ENCODE measurements at regions not wholly inside any gene's neighbourhood (a gene's known extent, or its start where the extent isn't known, plus 50 kb on each side); places are given as distances from the start of the nearest gene placed in this dataset.

- no peak for DNase-seq (ENCODE audit: low spot score)
- no peak for TF ChIP-seq CTCF (IDR thresholded peaks at IDR 0.05; ENCODE audit: extremely low read depth, missing control alignments)
Measured at GRCh38 chr2:78020491-78020890, 498.3 kb upstream of the LRRTM4 start.

GRCh38 chr2:78023356-78023755 is 501.2 kb upstream of the LRRTM4 start:
- DNase-seq (ENCODE audit: low spot score) = no peak
- TF ChIP-seq CTCF (IDR thresholded peaks at IDR 0.05; ENCODE audit: extremely low read depth, missing control alignments) = no peak

- no peak for DNase-seq (ENCODE audit: low spot score)
Measured at GRCh38 chr2:78024996-78025395, 502.8 kb upstream of the LRRTM4 start.

GRCh38 chr2:78029392-78029995 is 507.3 kb upstream of the LRRTM4 start:
- no peak for DNase-seq (ENCODE audit: low spot score)
- no peak for TF ChIP-seq CTCF (IDR thresholded peaks at IDR 0.05; ENCODE audit: extremely low read depth, missing control alignments)

More at GRCh38 chr2:78024996-78025395, 502.8 kb upstream of the LRRTM4 start:
- no peak for TF ChIP-seq CTCF (IDR thresholded peaks at IDR 0.05; ENCODE audit: extremely low read depth, missing control alignments)

- DNase-seq (ENCODE audit: low spot score) = no peak
- TF ChIP-seq CTCF (IDR thresholded peaks at IDR 0.05; ENCODE audit: extremely low read depth, missing control alignments) = no peak
Measured at GRCh38 chr2:78034706-78035105, 512.5 kb upstream of the LRRTM4 start.

GRCh38 chr2:78035804-78036203 is 513.6 kb upstream of the LRRTM4 start:
- no peak for TF ChIP-seq CTCF (IDR thresholded peaks at IDR 0.05; ENCODE audit: extremely low read depth, missing control alignments)
- no peak for DNase-seq (ENCODE audit: low spot score)

- TF ChIP-seq CTCF (IDR thresholded peaks at IDR 0.05; ENCODE audit: extremely low read depth, missing control alignments) = no peak
- no peak for DNase-seq (ENCODE audit: low spot score)
Measured at GRCh38 chr2:78051480-78051879, 529.3 kb upstream of the LRRTM4 start.

Data from GM20000 (cell line).